Cardiac fibroblast (primary cell): ENCODE measurements at regions not wholly inside any gene's neighbourhood (a gene's known extent, or its start where the extent isn't known, plus 50 kb on each side); places are given as distances from the start of the nearest gene placed in this dataset.

Source experiments
- DNase-seq, 2 donors: peaks; one replicate each; pipeline versions ENCODE4 v3.0.0 to v3.0.0-alpha.2; 2010; ENCODE audit warnings: low read depth in 2 of 2
- H3K4me3 ChIP-seq, 2 donors: replicated peaks in 1 of 2; 1 replicate in 1 of 2; 2 replicates in 1 of 2; pipeline ENCODE4 v1.5.1; 2011; ENCODE audit warnings: low read depth in 2 of 2, low read length in 2 of 2, mild to moderate bottlenecking in 2 of 2, moderate library complexity in 1 of 2
- CTCF ChIP-seq: IDR thresholded peaks from one replicate; pipeline ENCODE4 v1.5.1; 2011; ENCODE audit warnings: low read depth, mild to moderate bottlenecking, low read length, inconsistent platforms

- peak; percentile 82 to 86 for DNase-seq
- peak; percentile 81 for TF ChIP-seq CTCF
- H3K4me3 ChIP-seq = no peak overlapping the region
These were observed 60.4 kb upstream of the CAST start for GRCh38 chr5:96601715-96602244.

- H3K4me3 ChIP-seq = no peak overlapping the region
- no peak for TF ChIP-seq CTCF
- no peak for DNase-seq
These were observed 59.4 kb upstream of the CAST start for GRCh38 chr5:96602776-96603175.

GRCh38 chr5:96605144-96605837 is 56.9 kb upstream of the CAST start:
- no peak for DNase-seq
- H3K4me3 ChIP-seq = no peak overlapping the region
- no peak for TF ChIP-seq CTCF

DNA sequence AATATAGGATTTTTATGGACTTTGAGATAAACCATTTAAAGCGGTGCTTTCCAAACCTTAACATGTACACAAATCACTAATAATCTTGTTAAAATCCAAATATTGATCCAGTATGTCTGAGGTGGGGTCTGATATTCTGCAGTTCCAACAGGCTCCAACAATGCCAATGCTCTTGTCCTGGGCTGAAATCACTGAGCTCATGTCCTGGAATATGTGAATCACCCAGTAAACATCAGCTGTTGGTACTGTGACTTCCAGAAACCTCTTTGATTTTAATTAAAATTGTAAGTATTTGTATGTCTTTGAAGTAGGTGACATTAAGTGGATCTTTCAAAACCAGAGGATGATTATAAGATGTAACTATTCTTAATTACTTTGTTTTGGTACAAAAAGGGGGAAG is 52.8 kb upstream of the CAST start:
- peak in 1 of 2 donors; percentile 40 for DNase-seq
- H3K4me3 ChIP-seq = no peak overlapping the region
- no peak for TF ChIP-seq CTCF

DNA sequence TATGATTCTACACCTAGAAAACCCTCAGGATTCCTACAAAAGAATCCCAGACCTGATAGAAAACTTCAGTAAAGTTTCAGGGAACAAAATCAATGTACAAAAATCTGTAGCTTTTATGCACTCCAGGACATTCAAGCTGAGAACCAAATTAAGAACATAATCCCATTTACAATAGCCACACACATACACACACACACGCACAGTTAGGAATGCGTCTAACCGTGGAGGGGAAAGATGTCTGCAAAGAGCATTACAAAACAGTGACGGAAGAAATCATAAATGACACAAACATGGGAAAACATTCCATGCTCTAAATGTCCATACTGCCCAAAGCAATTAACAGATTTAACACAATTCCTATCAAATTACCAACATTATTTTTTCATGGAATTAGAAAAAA is 51.4 kb upstream of the CAST start:
- no peak for TF ChIP-seq CTCF
- DNase-seq = no peak
- H3K4me3 ChIP-seq = no peak overlapping the region

DNA sequence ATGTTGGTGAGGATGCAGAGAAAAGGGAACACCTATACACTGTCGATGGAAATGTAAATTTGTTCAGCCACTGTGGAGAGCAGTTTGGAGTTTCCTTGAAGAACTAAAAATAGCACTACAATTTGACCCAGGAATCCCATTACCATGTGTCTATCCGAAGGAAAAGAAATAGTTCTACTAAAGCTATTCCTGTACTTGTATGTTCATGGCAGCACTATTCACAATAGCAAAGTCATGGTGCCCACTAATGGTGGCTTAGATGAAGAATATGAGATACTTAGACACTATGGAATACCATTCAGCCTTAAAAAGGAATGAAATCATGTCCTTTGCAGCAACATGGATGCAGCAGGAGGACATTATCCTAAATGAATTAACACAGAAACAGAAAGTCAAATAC is 50.2 kb upstream of the CAST start:
- DNase-seq = no peak
- TF ChIP-seq CTCF = no peak
- H3K4me3 ChIP-seq = no peak overlapping the region
